Endothelial cell of umbilical vein (primary cell): ENCODE measurements at regions not wholly inside any gene's neighbourhood (a gene's known extent, or its start where the extent isn't known, plus 50 kb on each side); places are given as distances from the start of the nearest gene placed in this dataset.

Source experiments
- BruUV-seq: library from RNA; stranded (reverse); fragments of 400-500 nt; replicated peaks from 2 replicates; lab custom pipeline; 2021; lab: Mats Ljungman, UMichigan
- CTCF ChIA-PET: fragments of 300-600, 350-600 bp; sonication (Branson Sonifier 250); formaldehyde crosslinking; loops from one replicate; lab custom pipeline; 2021; ENCODE audit warnings: antibody characterized with exemption, inconsistent platforms; lab: Charles Lee
- POLR2A ChIA-PET: fragments of 300-600, 350-600 bp; sonication (Branson Sonifier 250); formaldehyde crosslinking; loops from one replicate; lab custom pipeline; 2021; ENCODE audit warnings: antibody characterized with exemption, inconsistent platforms; lab: Charles Lee
- DNase-seq: peaks from one replicate; pipeline ENCODE4 v3.0.0-alpha.2; 2011; ENCODE audit warnings: low read depth, low spot score
- FAIRE-seq: peaks from 2 replicates; lab custom pipeline; 2011; peaks lifted over from hg19 to GRCh38; lab: Jason Lieb, UNC
- H2AFZ ChIP-seq: 2 replicates; pipeline ENCODE4 v1.6.0; 2012; ENCODE audit warnings: low read depth, low read length, control low read depth, inconsistent platforms
- H3K27ac ChIP-seq: 2 replicates; pipeline ENCODE4 v1.5.1; 2011; ENCODE audit warnings: low read depth, mild to moderate bottlenecking, control low read depth, low read length, moderate library complexity; ENCODE audit not compliant: insufficient read depth
- H3K27me3 ChIP-seq, 2 experiments: 2 replicates each; pipeline versions ENCODE4 v1.6.0 to v1.6.1; 2011; ENCODE audit warnings: low read length in 2 of 2, mixed read lengths in 1 of 2; ENCODE audit not compliant: control insufficient read depth in 2 of 2, insufficient read depth in 2 of 2
- H3K36me3 ChIP-seq, 2 experiments: 2 replicates in 1 of 2; 3 replicates in 1 of 2; pipeline ENCODE4 v1.5.1; 2011; ENCODE audit warnings: low read length in 2 of 2, mild to moderate bottlenecking in 1 of 2, moderate library complexity in 1 of 2; ENCODE audit not compliant: control insufficient read depth in 2 of 2, insufficient read depth in 2 of 2; ENCODE audit errors: extremely low read depth in 1 of 2
- H3K4me1 ChIP-seq: 3 replicates; pipeline ENCODE4 v1.5.1; 2011; ENCODE audit warnings: mild to moderate bottlenecking, low read length; ENCODE audit not compliant: control insufficient read depth, insufficient read depth; ENCODE audit errors: extremely low read depth
- H3K4me2 ChIP-seq: 2 replicates; pipeline ENCODE4 v1.6.1; 2011; ENCODE audit warnings: low read length, control low read depth, mixed read lengths; ENCODE audit not compliant: insufficient read depth
- H3K4me3 ChIP-seq, 3 experiments: fragments of 200-600 bp in 1 of 3; sonication (generic), shearing (Covaris generic) in 1 of 3; replicated peaks in 1 of 3; 2 replicates each; pipeline ENCODE4 v1.5.1; 2011 to 2016; ENCODE audit warnings: control low read depth in 3 of 3, low read length in 3 of 3, mild to moderate bottlenecking in 2 of 3, inconsistent platforms in 1 of 3, low read depth in 1 of 3, moderate library complexity in 1 of 3; ENCODE audit not compliant: insufficient read depth in 1 of 3
- H3K79me2 ChIP-seq: 2 replicates; pipeline ENCODE4 v1.6.0; 2012; ENCODE audit warnings: low read length, inconsistent platforms; ENCODE audit not compliant: control insufficient read depth, insufficient read depth
- H3K9ac ChIP-seq: replicated peaks from 2 replicates; pipeline ENCODE3; 2011; ENCODE audit warnings: low read length, control low read depth; ENCODE audit not compliant: insufficient read depth; ENCODE audit errors: extremely low read depth
- H3K9me1 ChIP-seq: replicated peaks from 3 replicates; pipeline ENCODE4 v1.6.0; 2011; ENCODE audit warnings: mild to moderate bottlenecking, low read length; ENCODE audit not compliant: control insufficient read depth, insufficient read depth; ENCODE audit errors: extremely low read depth
- H3K9me3 ChIP-seq: replicated peaks from 2 replicates; pipeline ENCODE4 v1.5.1; 2012; ENCODE audit warnings: low read length, inconsistent platforms; ENCODE audit not compliant: control insufficient read depth, insufficient read depth
- H4K20me1 ChIP-seq: replicated peaks from 2 replicates; pipeline ENCODE3; 2011; ENCODE audit warnings: mild to moderate bottlenecking, low read length; ENCODE audit not compliant: control insufficient read depth, insufficient read depth; ENCODE audit errors: extremely low read depth
- EZH2 ChIP-seq: IDR thresholded peaks from 2 replicates; pipeline ENCODE4 v1.6.1; 2012; ENCODE audit warnings: borderline replicate concordance, low read depth, mild to moderate bottlenecking, moderate library complexity, low read length, inconsistent platforms; ENCODE audit not compliant: severe bottlenecking
- FOS ChIP-seq: IDR thresholded peaks from 2 replicates; pipeline ENCODE4 v1.6.1; 2011; ENCODE audit warnings: mild to moderate bottlenecking, low read length, moderate library complexity, borderline replicate concordance; ENCODE audit not compliant: insufficient read depth
- GATA2 ChIP-seq: IDR thresholded peaks from 2 replicates; pipeline ENCODE4 v1.7.0; 2011; ENCODE audit warnings: low read depth, mild to moderate bottlenecking, moderate library complexity, mixed read lengths, low read length; ENCODE audit not compliant: insufficient read length, insufficient read depth
- JUN ChIP-seq: IDR thresholded peaks from 2 replicates; pipeline ENCODE4 v1.6.1; 2011; ENCODE audit warnings: borderline replicate concordance, low read depth; ENCODE audit not compliant: insufficient read length, insufficient read depth
- MYC ChIP-seq: IDR thresholded peaks from one replicate; pipeline ENCODE4 v1.6.1; 2011; ENCODE audit warnings: mild to moderate bottlenecking, low read depth, low read length
- POLR2A ChIP-seq: IDR thresholded peaks from 2 replicates; pipeline ENCODE4 v1.6.1; 2012; ENCODE audit warnings: low read depth, mild to moderate bottlenecking, control low read depth, low read length
- POLR2AphosphoS5 ChIP-seq: IDR thresholded peaks from 2 replicates; pipeline ENCODE4 v1.6.1; 2012; ENCODE audit warnings: low read depth, mild to moderate bottlenecking, control low read depth, low read length, moderate library complexity; ENCODE audit not compliant: insufficient read depth
- dilution Hi-C: fragments of 300-500 bp; cut with MboI; formaldehyde crosslinking; loops from one replicate; pipeline ENCODE4 v1.15.0; 2019; ENCODE audit warnings: low sequenced_read_pairs; ENCODE audit not compliant: extremely low pct_ligation_motif_present
- intact Hi-C: fragments of 100-400 bp; cut with micrococcal nuclease; formaldehyde crosslinking; loops from one replicate; pipeline ENCODE4 v1.10.0; 2022
- TF ChIP-seq, protein P1 (sequence below), 2 donors: IDR thresholded peaks; 1 replicate in 1 of 2; 2 replicates in 1 of 2; pipeline ENCODE4 v1.5.1; 2011; ENCODE audit warnings: low read length in 2 of 2, mild to moderate bottlenecking in 2 of 2, moderate library complexity in 2 of 2, control low read depth in 1 of 2, inconsistent platforms in 1 of 2, low read depth in 1 of 2; ENCODE audit not compliant: insufficient read depth in 1 of 2; ENCODE audit errors: extremely low read depth in 1 of 2
- TF ChIP-seq, protein P2 (sequence below): IDR thresholded peaks from 2 replicates; pipeline ENCODE4 v1.6.1; 2011; ENCODE audit not compliant: insufficient read depth, insufficient read length

GRCh38 chr6:163862701-163863100 lies 448.2 kb downstream of the QKI start:
- Histone ChIP-seq H3K4me2 (no peak overlapping the region), H3K27ac (no peak overlapping the region), H3K36me3 (no peaks in the 10 kb centered on the region), H2AFZ (no peak overlapping the region), H3K9ac (no peak overlapping the region), H3K27me3 (no peaks in the 10 kb centered on the region), H3K9me1 (no peaks in the 10 kb centered on the region), H3K79me2 (no peaks in the 10 kb centered on the region), H4K20me1 (no peaks in the 10 kb centered on the region), H3K4me1 (no peaks in the 10 kb centered on the region), H3K4me3 (no peak overlapping the region), H3K9me3 (no peaks in the 10 kb centered on the region)
- no peak for TF ChIP-seq GATA2
- no peak for TF ChIP-seq MYC
- TF ChIP-seq FOS, result no peak
- TF ChIP-seq, protein P1, sequence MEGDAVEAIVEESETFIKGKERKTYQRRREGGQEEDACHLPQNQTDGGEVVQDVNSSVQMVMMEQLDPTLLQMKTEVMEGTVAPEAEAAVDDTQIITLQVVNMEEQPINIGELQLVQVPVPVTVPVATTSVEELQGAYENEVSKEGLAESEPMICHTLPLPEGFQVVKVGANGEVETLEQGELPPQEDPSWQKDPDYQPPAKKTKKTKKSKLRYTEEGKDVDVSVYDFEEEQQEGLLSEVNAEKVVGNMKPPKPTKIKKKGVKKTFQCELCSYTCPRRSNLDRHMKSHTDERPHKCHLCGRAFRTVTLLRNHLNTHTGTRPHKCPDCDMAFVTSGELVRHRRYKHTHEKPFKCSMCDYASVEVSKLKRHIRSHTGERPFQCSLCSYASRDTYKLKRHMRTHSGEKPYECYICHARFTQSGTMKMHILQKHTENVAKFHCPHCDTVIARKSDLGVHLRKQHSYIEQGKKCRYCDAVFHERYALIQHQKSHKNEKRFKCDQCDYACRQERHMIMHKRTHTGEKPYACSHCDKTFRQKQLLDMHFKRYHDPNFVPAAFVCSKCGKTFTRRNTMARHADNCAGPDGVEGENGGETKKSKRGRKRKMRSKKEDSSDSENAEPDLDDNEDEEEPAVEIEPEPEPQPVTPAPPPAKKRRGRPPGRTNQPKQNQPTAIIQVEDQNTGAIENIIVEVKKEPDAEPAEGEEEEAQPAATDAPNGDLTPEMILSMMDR (IDR thresholded peaks at IDR 0.05; ENCODE audit: extremely low read depth in 1 of 2, insufficient read depth in 1 of 2, low read depth in 1 of 2, low read length in 2 of 2), result no peak
- no peak for TF ChIP-seq JUN
- no peak for TF ChIP-seq EZH2
- TF ChIP-seq POLR2AphosphoS5, result no peak
- TF ChIP-seq, protein P2, sequence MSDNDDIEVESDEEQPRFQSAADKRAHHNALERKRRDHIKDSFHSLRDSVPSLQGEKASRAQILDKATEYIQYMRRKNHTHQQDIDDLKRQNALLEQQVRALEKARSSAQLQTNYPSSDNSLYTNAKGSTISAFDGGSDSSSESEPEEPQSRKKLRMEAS, result no peak
- TF ChIP-seq POLR2A, result no peak
- BruUV-seq, result no TSS peak
- POLR2A ChIA-PET, result no interaction called here
- DNase-seq (no peak), FAIRE-seq (no peak)
- dilution Hi-C loops, result no loop called here
- intact Hi-C loops, result no loop called here
- CTCF ChIA-PET, result no interaction called here
